ENCODE measurements at regions not wholly inside any gene's neighbourhood (a gene's known extent, or its start where the extent isn't known, plus 50 kb on each side); places are given as distances from the start of the nearest gene placed in this dataset.

- no peaks in the 10 kb centered on the region for H3K27me3 ChIP-seq (ENCODE audit: insufficient read depth, low read length)
Measured at GRCh38 chr9:85421641-85422040, 320.1 kb downstream of the AGTPBP1 start.

GRCh38 chr9:85420750-85421149, 321.0 kb downstream of the AGTPBP1 start:
- H3K27me3 ChIP-seq (ENCODE audit: insufficient read depth, low read length), result no peaks in the 10 kb centered on the region
- peaks cover 20% of the 10 kb centered on the region for H3K4me1 ChIP-seq (ENCODE audit: insufficient read depth, low read length)
- H2AFZ ChIP-seq (ENCODE audit: low read depth, low read length), result peak overlapping the region; percentile 15
- H3K36me3 ChIP-seq (ENCODE audit: insufficient read depth, low read length), result no peaks in the 10 kb centered on the region
- no peaks in the 10 kb centered on the region for H3K9me3 ChIP-seq (ENCODE audit: low read length)
- no peak overlapping the region for H3K4me3 ChIP-seq (ENCODE audit: low read length)

More at GRCh38 chr9:85421641-85422040, 320.1 kb downstream of the AGTPBP1 start:
- Histone ChIP-seq H3K4me3 (ENCODE audit: low read length) (no peak overlapping the region), H2AFZ (ENCODE audit: low read depth, low read length) (no peak overlapping the region), H3K4me1 (ENCODE audit: insufficient read depth, low read length) (peaks cover 19% of the 10 kb centered on the region), H3K9me3 (ENCODE audit: low read length) (no peaks in the 10 kb centered on the region), H3K36me3 (ENCODE audit: insufficient read depth, low read length) (no peaks in the 10 kb centered on the region)

DNA sequence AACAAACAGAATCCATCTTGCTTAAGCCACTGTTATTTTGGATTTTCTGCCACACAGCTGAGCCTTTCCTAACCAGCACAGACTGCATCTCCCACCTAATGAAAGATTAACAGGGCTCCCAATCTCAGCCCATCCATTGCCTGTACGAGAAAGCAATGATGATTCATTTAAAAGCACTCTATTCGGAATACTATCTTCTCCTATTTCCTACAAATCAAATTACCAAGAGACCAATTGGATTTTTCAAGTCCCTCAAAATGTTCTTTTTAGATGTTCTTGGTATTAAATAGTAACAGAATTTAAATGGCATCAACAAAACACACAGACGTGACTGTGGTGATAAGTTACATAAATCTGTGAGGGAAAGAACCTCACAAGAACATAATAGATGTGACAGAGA, 324.1 kb downstream of the AGTPBP1 start:
- Histone ChIP-seq H3K4me3 (ENCODE audit: low read length) (no peak overlapping the region), H3K36me3 (ENCODE audit: insufficient read depth, low read length) (no peaks in the 10 kb centered on the region), H3K9me3 (ENCODE audit: low read length) (no peaks in the 10 kb centered on the region), H3K4me1 (ENCODE audit: insufficient read depth, low read length) (peaks cover 28% of the 10 kb centered on the region), H3K27me3 (ENCODE audit: insufficient read depth, low read length) (no peaks in the 10 kb centered on the region), H2AFZ (ENCODE audit: low read depth, low read length) (no peak overlapping the region)

DNA sequence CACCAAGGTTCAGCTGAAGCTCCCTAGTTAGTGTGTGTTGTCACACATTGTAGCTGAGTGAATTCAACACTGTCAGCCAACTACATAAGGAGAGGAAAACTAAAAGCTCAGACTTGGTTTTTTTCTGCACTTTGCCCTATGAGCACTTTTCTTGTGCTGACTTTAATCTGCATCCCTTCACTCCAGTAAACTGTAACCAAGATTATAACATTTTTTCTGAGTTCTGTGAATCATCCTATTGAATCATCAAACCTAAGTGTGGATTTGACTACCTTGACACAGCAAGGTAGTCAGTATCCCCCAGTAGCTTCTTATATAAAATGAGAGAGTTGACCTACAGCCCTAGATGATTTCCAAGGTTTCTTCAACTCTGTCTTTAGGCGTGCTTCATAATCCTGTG, 325.0 kb downstream of the AGTPBP1 start:
- no peaks in the 10 kb centered on the region for H3K36me3 ChIP-seq (ENCODE audit: insufficient read depth, low read length)
- no peaks in the 10 kb centered on the region for H3K27me3 ChIP-seq (ENCODE audit: insufficient read depth, low read length)

DNA sequence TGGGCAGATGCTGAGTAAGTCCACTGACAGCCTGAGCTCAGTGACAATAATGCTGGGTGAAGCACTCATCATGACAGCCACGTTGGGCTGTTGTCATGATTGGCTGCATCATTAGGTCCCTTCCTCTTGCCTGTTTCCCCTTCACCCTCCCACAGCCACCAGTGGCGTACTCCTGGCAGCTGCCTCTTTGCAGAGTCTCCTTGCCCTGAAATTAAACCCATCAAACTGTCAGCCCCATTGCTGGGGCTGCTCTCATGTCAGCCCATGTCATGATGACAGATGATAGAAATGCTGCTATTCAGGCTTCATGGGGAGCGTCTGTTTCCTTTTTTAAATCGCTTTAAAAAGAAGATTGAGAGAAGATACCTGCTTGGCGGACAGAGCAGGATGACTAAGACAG, 327.4 kb downstream of the AGTPBP1 start:
- Histone ChIP-seq H3K36me3 (ENCODE audit: insufficient read depth, low read length) (no peaks in the 10 kb centered on the region), H3K4me3 (ENCODE audit: low read length) (no peak overlapping the region), H3K4me1 (ENCODE audit: insufficient read depth, low read length) (peaks cover 11% of the 10 kb centered on the region), H3K9me3 (ENCODE audit: low read length) (no peaks in the 10 kb centered on the region), H3K27me3 (ENCODE audit: insufficient read depth, low read length) (no peaks in the 10 kb centered on the region), H2AFZ (ENCODE audit: low read depth, low read length) (no peak overlapping the region)

More for the DNA sequence above, 325.0 kb downstream of the AGTPBP1 start:
- Histone ChIP-seq H3K4me3 (ENCODE audit: low read length) (no peak overlapping the region), H3K4me1 (ENCODE audit: insufficient read depth, low read length) (peaks cover 26% of the 10 kb centered on the region), H3K9me3 (ENCODE audit: low read length) (no peaks in the 10 kb centered on the region), H2AFZ (ENCODE audit: low read depth, low read length) (no peak overlapping the region)

GRCh38 chr9:85408494-85408893, 333.3 kb downstream of the AGTPBP1 start:
- H3K4me1 ChIP-seq (ENCODE audit: insufficient read depth, low read length), result no peaks in the 10 kb centered on the region
- no peaks in the 10 kb centered on the region for H3K36me3 ChIP-seq (ENCODE audit: insufficient read depth, low read length)
- no peak overlapping the region for H3K4me3 ChIP-seq (ENCODE audit: low read length)
- H3K27me3 ChIP-seq (ENCODE audit: insufficient read depth, low read length), result no peaks in the 10 kb centered on the region
- H2AFZ ChIP-seq (ENCODE audit: low read depth, low read length), result no peak overlapping the region
- H3K9me3 ChIP-seq (ENCODE audit: low read length), result no peaks in the 10 kb centered on the region

GRCh38 chr9:85405566-85405950, 336.2 kb downstream of the AGTPBP1 start:
- no peak overlapping the region for H3K4me3 ChIP-seq (ENCODE audit: low read length)
- no peaks in the 10 kb centered on the region for H3K4me1 ChIP-seq (ENCODE audit: insufficient read depth, low read length)
- no peaks in the 10 kb centered on the region for H3K36me3 ChIP-seq (ENCODE audit: insufficient read depth, low read length)
- H3K9me3 ChIP-seq (ENCODE audit: low read length), result no peaks in the 10 kb centered on the region
- H2AFZ ChIP-seq (ENCODE audit: low read depth, low read length), result no peak overlapping the region
- no peaks in the 10 kb centered on the region for H3K27me3 ChIP-seq (ENCODE audit: insufficient read depth, low read length)

DNA sequence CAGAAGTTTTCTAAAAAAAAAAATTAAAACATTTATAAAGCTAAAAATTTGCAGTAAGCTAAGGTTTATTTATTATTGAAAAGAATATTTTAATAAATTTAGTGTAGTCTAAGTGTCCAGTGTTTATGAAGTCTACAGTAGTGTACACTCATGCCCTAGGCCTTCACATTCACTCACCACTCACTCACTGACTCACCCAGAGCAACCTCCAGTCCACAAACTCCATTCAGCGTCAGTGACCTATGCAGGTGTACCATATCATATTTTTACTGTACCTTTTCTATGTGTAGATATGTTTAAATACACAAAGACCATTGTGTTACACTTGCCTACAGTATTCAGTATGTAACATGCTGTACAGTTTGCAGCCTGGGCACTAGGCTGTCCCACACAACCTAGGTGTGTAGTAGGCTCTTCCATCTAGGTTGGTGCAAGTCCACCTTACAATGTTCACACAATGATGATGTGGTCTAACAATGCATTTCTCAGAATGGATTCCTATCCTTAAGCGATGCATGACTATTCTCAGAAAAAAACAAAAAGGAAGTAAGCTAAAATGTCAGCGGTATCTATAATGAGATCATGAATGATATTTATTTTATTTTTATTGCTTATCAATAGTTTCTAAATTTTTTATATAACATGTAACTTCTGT, 336.7 kb downstream of the AGTPBP1 start:
- H2AFZ ChIP-seq (ENCODE audit: low read depth, low read length), result no peak overlapping the region
- H3K36me3 ChIP-seq (ENCODE audit: insufficient read depth, low read length), result no peaks in the 10 kb centered on the region
- no peak overlapping the region for H3K4me3 ChIP-seq (ENCODE audit: low read length)
- no peaks in the 10 kb centered on the region for H3K9me3 ChIP-seq (ENCODE audit: low read length)
- H3K27me3 ChIP-seq (ENCODE audit: insufficient read depth, low read length), result no peaks in the 10 kb centered on the region
- no peaks in the 10 kb centered on the region for H3K4me1 ChIP-seq (ENCODE audit: insufficient read depth, low read length)

DNA sequence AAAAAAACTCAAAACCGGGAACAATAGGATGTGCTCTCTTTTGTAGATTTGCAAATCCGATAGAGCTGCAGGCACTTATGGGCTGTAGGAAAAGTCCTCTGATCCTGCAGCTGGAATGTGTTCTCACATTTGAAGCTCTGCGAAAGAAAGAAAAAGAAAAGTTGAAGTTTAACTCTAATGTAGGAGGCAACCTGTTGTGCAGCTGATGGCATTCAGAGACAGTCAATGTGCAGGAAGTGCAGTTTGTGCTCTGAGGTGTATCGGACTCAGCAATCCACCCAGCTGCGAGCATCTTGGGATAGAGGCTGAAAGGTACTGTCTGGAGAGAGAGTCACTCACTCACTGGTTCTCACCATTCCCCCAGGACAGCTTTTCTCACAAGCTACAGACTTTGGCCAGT, 339.2 kb downstream of the AGTPBP1 start:
- Histone ChIP-seq H3K4me3 (ENCODE audit: low read length) (no peak overlapping the region), H2AFZ (ENCODE audit: low read depth, low read length) (no peak overlapping the region), H3K36me3 (ENCODE audit: insufficient read depth, low read length) (no peaks in the 10 kb centered on the region), H3K4me1 (ENCODE audit: insufficient read depth, low read length) (no peaks in the 10 kb centered on the region), H3K27me3 (ENCODE audit: insufficient read depth, low read length) (no peaks in the 10 kb centered on the region), H3K9me3 (ENCODE audit: low read length) (no peaks in the 10 kb centered on the region)

DNA sequence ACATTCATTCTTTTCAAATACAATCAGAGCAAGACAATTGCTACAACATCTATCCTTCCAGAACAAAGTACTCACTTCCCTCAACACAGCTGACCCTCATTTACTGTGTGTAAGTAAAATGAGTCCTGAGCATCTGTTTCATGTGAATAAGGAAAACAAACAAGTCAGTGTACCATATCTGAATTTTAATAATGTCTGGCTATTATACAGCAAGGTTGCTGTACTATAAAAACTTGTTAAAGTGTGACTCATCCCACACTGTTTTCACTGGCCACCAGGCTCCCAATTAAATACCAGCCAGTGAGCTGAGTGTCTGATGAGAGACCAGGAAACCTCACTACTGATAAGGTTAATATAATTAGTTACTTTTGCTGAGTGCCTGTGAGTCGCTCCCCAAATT, 339.8 kb downstream of the AGTPBP1 start:
- H3K27me3 ChIP-seq (ENCODE audit: insufficient read depth, low read length), result no peaks in the 10 kb centered on the region
- H3K4me1 ChIP-seq (ENCODE audit: insufficient read depth, low read length), result no peaks in the 10 kb centered on the region
- H2AFZ ChIP-seq (ENCODE audit: low read depth, low read length), result no peak overlapping the region
- no peaks in the 10 kb centered on the region for H3K9me3 ChIP-seq (ENCODE audit: low read length)
- no peaks in the 10 kb centered on the region for H3K36me3 ChIP-seq (ENCODE audit: insufficient read depth, low read length)
- H3K4me3 ChIP-seq (ENCODE audit: low read length), result no peak overlapping the region

DNA sequence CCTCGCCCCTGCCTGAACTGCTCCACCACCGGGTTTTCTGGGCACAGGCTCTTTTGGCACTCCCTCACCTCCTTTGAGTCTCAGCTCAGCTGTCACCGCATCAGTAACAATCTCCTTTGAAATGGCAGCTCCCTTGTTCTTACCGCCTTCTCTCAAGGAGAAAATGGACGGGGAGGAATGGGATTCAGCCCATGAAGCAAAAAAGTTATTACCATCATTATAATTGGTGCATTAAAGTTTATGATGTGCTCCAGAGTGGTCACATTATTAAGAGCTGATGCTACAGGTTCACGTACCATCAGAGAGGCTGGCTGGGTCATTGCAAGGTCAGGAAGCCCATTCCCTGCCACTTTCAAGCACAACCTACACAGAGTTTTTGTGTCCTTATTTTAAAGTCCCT, 344.7 kb downstream of the AGTPBP1 start:
- Histone ChIP-seq H3K4me1 (ENCODE audit: insufficient read depth, low read length) (no peaks in the 10 kb centered on the region), H3K9me3 (ENCODE audit: low read length) (no peaks in the 10 kb centered on the region), H3K36me3 (ENCODE audit: insufficient read depth, low read length) (no peaks in the 10 kb centered on the region), H3K27me3 (ENCODE audit: insufficient read depth, low read length) (no peaks in the 10 kb centered on the region), H3K4me3 (ENCODE audit: low read length) (no peak overlapping the region), H2AFZ (ENCODE audit: low read depth, low read length) (no peak overlapping the region)

DNA sequence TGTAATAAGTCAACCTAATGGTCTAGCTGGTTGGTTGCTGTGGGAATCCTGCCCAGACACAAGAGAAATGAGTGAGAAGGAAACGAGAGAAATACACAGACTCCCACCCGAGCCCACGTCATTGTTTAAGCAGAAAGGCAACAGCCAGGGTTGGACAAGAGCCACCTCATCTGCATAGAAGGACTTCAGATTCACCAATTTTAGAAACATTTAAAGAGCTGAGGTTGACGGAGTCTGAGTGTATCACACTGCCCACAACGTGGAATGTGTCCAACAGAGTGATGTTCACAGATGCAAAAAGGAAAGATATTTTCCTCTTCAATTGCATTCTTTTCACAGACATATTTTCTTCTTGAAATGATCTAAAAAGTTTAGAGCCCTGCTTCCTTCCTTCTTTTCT, 349.5 kb downstream of the AGTPBP1 start:
- H3K9me3 ChIP-seq (ENCODE audit: low read length), result no peaks in the 10 kb centered on the region
- no peaks in the 10 kb centered on the region for H3K36me3 ChIP-seq (ENCODE audit: insufficient read depth, low read length)
- no peak overlapping the region for H2AFZ ChIP-seq (ENCODE audit: low read depth, low read length)
- H3K4me3 ChIP-seq (ENCODE audit: low read length), result no peak overlapping the region
- no peaks in the 10 kb centered on the region for H3K4me1 ChIP-seq (ENCODE audit: insufficient read depth, low read length)
- H3K27me3 ChIP-seq (ENCODE audit: insufficient read depth, low read length), result peaks cover 2% of the 10 kb centered on the region

DNA sequence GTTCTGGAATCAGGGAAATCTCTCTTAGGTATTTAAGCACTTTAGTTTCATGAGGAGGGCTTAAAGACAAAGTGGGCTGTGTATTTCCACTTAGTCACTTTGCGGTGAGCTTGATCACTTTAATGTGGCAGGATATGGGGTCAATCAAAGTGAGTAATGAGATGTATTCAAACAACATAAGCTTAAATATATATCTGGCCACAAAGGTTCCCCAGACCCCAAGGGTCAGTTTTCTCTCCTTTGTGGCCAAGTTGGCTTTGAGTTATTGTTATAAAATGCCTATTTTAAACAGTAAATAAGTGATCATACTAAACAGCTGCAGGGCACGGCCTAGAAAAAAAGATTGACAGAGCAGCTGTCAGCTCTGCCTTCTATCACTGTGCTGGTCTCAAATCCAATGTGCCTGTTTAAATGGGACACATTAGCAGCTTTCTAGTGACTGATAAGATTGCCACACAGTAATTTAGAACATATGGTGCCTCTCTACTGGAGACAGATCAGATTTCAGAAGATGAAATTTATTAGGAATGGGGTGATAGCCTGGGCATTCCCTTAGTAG, 363.9 kb downstream of the AGTPBP1 start:
- no peaks in the 10 kb centered on the region for H3K4me1 ChIP-seq (ENCODE audit: insufficient read depth, low read length)
- H3K27me3 ChIP-seq (ENCODE audit: insufficient read depth, low read length), result no peaks in the 10 kb centered on the region
- H3K4me3 ChIP-seq (ENCODE audit: low read length), result no peak overlapping the region
- no peaks in the 10 kb centered on the region for H3K36me3 ChIP-seq (ENCODE audit: insufficient read depth, low read length)
- no peaks in the 10 kb centered on the region for H3K9me3 ChIP-seq (ENCODE audit: low read length)
- no peak overlapping the region for H2AFZ ChIP-seq (ENCODE audit: low read depth, low read length)

GRCh38 chr9:85368781-85369180, 373.0 kb downstream of the AGTPBP1 start:
- no peak overlapping the region for H2AFZ ChIP-seq (ENCODE audit: low read depth, low read length)
- no peaks in the 10 kb centered on the region for H3K4me1 ChIP-seq (ENCODE audit: insufficient read depth, low read length)
- H3K9me3 ChIP-seq (ENCODE audit: low read length), result no peaks in the 10 kb centered on the region
- H3K36me3 ChIP-seq (ENCODE audit: insufficient read depth, low read length), result no peaks in the 10 kb centered on the region
- no peaks in the 10 kb centered on the region for H3K27me3 ChIP-seq (ENCODE audit: insufficient read depth, low read length)
- H3K4me3 ChIP-seq (ENCODE audit: low read length), result no peak overlapping the region

Measured in neuron (in vitro differentiated cells).